ENCODE measurements at regions not wholly inside any gene's neighbourhood (a gene's known extent, or its start where the extent isn't known, plus 50 kb on each side); places are given as distances from the start of the nearest gene placed in this dataset.

- TF ChIP-seq TAF1 (IDR thresholded peaks at IDR 0.05; ENCODE audit: borderline replicate concordance, low read depth, low read length) (no peak), POLR2AphosphoS5 (IDR thresholded peaks at IDR 0.05; ENCODE audit: low read depth, low read length) (no peak), POLR2A (IDR thresholded peaks at IDR 0.05; ENCODE audit: low read depth, low read length) (no peak)
- no peak for DNase-seq (ENCODE audit: insufficient read length)
- no peak for FAIRE-seq
These were observed 221.8 kb downstream of the KIT start for GRCh38 chr4:54879576-54879975.

- no peak for FAIRE-seq
- no peak for DNase-seq (ENCODE audit: insufficient read length)
- TF ChIP-seq POLR2A (IDR thresholded peaks at IDR 0.05; ENCODE audit: low read depth, low read length) (no peak), TAF1 (IDR thresholded peaks at IDR 0.05; ENCODE audit: borderline replicate concordance, low read depth, low read length) (no peak), POLR2AphosphoS5 (IDR thresholded peaks at IDR 0.05; ENCODE audit: low read depth, low read length) (no peak)
These were observed 219.2 kb downstream of the KIT start for GRCh38 chr4:54877006-54877405.

GRCh38 chr4:54872261-54872660 is 214.5 kb downstream of the KIT start:
- DNase-seq (ENCODE audit: insufficient read length) (no peak), FAIRE-seq (no peak)
- TF ChIP-seq POLR2AphosphoS5 (IDR thresholded peaks at IDR 0.05; ENCODE audit: low read depth, low read length) (no peak), TAF1 (IDR thresholded peaks at IDR 0.05; ENCODE audit: borderline replicate concordance, low read depth, low read length) (no peak), POLR2A (IDR thresholded peaks at IDR 0.05; ENCODE audit: low read depth, low read length) (no peak)

GRCh38 chr4:54863571-54864255 is 206.0 kb downstream of the KIT start:
- no peak for DNase-seq (ENCODE audit: insufficient read length)
- FAIRE-seq, result no peak
- no peak for TF ChIP-seq POLR2AphosphoS5 (IDR thresholded peaks at IDR 0.05; ENCODE audit: low read depth, low read length)
- TF ChIP-seq POLR2A (IDR thresholded peaks at IDR 0.05; ENCODE audit: low read depth, low read length), result no peak
- no peak for TF ChIP-seq TAF1 (IDR thresholded peaks at IDR 0.05; ENCODE audit: borderline replicate concordance, low read depth, low read length)

- no peak for TF ChIP-seq TAF1 (IDR thresholded peaks at IDR 0.05; ENCODE audit: borderline replicate concordance, low read depth, low read length)
- TF ChIP-seq POLR2A (IDR thresholded peaks at IDR 0.05; ENCODE audit: low read depth, low read length), result no peak
- no peak for TF ChIP-seq POLR2AphosphoS5 (IDR thresholded peaks at IDR 0.05; ENCODE audit: low read depth, low read length)
- no peak for DNase-seq (ENCODE audit: insufficient read length)
- FAIRE-seq, result no peak
These were observed 203.4 kb downstream of the KIT start for GRCh38 chr4:54861201-54861600.

GRCh38 chr4:54855191-54855854 is 197.6 kb downstream of the KIT start:
- FAIRE-seq (no peak), DNase-seq (ENCODE audit: insufficient read length) (no peak)
- TF ChIP-seq POLR2AphosphoS5 (IDR thresholded peaks at IDR 0.05; ENCODE audit: low read depth, low read length), result no peak
- TF ChIP-seq TAF1 (IDR thresholded peaks at IDR 0.05; ENCODE audit: borderline replicate concordance, low read depth, low read length), result no peak
- TF ChIP-seq POLR2A (IDR thresholded peaks at IDR 0.05; ENCODE audit: low read depth, low read length), result no peak

GRCh38 chr4:54852602-54853001 is 194.8 kb downstream of the KIT start:
- TF ChIP-seq TAF1 (IDR thresholded peaks at IDR 0.05; ENCODE audit: borderline replicate concordance, low read depth, low read length) (no peak), POLR2AphosphoS5 (IDR thresholded peaks at IDR 0.05; ENCODE audit: low read depth, low read length) (no peak), POLR2A (IDR thresholded peaks at IDR 0.05; ENCODE audit: low read depth, low read length) (no peak)
- DNase-seq (ENCODE audit: insufficient read length), result no peak
- FAIRE-seq, result no peak

GRCh38 chr4:54852054-54852453 is 194.3 kb downstream of the KIT start:
- DNase-seq (ENCODE audit: insufficient read length) (no peak), FAIRE-seq (no peak)
- TF ChIP-seq POLR2A (IDR thresholded peaks at IDR 0.05; ENCODE audit: low read depth, low read length) (no peak), POLR2AphosphoS5 (IDR thresholded peaks at IDR 0.05; ENCODE audit: low read depth, low read length) (no peak), TAF1 (IDR thresholded peaks at IDR 0.05; ENCODE audit: borderline replicate concordance, low read depth, low read length) (no peak)

- DNase-seq (ENCODE audit: insufficient read length) (no peak), FAIRE-seq (no peak)
- no peak for TF ChIP-seq TAF1 (IDR thresholded peaks at IDR 0.05; ENCODE audit: borderline replicate concordance, low read depth, low read length)
- TF ChIP-seq POLR2AphosphoS5 (IDR thresholded peaks at IDR 0.05; ENCODE audit: low read depth, low read length), result no peak
- no peak for TF ChIP-seq POLR2A (IDR thresholded peaks at IDR 0.05; ENCODE audit: low read depth, low read length)
These were observed 187.2 kb downstream of the KIT start for GRCh38 chr4:54844911-54845310.

- TF ChIP-seq POLR2AphosphoS5 (IDR thresholded peaks at IDR 0.05; ENCODE audit: low read depth, low read length) (no peak), TAF1 (IDR thresholded peaks at IDR 0.05; ENCODE audit: borderline replicate concordance, low read depth, low read length) (no peak), POLR2A (IDR thresholded peaks at IDR 0.05; ENCODE audit: low read depth, low read length) (no peak)
- FAIRE-seq (no peak), DNase-seq (ENCODE audit: insufficient read length) (no peak)
These were observed 186.2 kb downstream of the KIT start for GRCh38 chr4:54843946-54844345.

- FAIRE-seq (no peak), DNase-seq (ENCODE audit: insufficient read length) (no peak)
- TF ChIP-seq POLR2A (IDR thresholded peaks at IDR 0.05; ENCODE audit: low read depth, low read length), result no peak
- no peak for TF ChIP-seq POLR2AphosphoS5 (IDR thresholded peaks at IDR 0.05; ENCODE audit: low read depth, low read length)
- TF ChIP-seq TAF1 (IDR thresholded peaks at IDR 0.05; ENCODE audit: borderline replicate concordance, low read depth, low read length), result no peak
These were observed 185.3 kb downstream of the KIT start for GRCh38 chr4:54843106-54843505.

- no peak for TF ChIP-seq TAF1 (IDR thresholded peaks at IDR 0.05; ENCODE audit: borderline replicate concordance, low read depth, low read length)
- no peak for TF ChIP-seq POLR2AphosphoS5 (IDR thresholded peaks at IDR 0.05; ENCODE audit: low read depth, low read length)
- no peak for TF ChIP-seq POLR2A (IDR thresholded peaks at IDR 0.05; ENCODE audit: low read depth, low read length)
- FAIRE-seq (no peak), DNase-seq (ENCODE audit: insufficient read length) (no peak)
These were observed 184.9 kb downstream of the KIT start for GRCh38 chr4:54842656-54843055.
